ENCODE measurements at regions not wholly inside any gene's neighbourhood (a gene's known extent, or its start where the extent isn't known, plus 50 kb on each side); places are given as distances from the start of the nearest gene placed in this dataset.

DNA sequence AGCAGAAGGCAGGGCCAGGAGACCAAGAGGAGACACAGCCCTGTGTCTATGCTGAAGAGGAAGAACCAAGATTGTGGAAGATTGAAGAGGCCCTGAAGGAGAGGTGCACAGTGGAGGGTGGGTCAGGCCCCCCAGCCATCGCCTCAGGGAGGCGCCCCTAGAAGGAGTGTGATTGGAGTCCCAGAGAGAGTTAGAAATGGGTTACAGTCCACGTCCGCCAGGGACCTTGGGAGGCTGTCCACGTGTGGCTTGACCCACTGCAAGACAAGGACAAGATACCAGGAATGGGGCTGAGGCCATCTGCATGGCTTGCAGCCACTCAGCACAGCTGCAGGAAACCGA lies 375.1 kb downstream of the NPHP4 start:
- WGBS (ENCODE audit: insufficient coverage, insufficient replicate concordance, low lambda C conversion rate, missing lambda C conversion rate): 15% methylated on average over 6 of the region's 6 CpGs
- Histone ChIP-seq H3K27me3 (replicated peaks in 1 of 2; ENCODE audit: control insufficient read depth in 2 of 2, insufficient read depth in 2 of 2, low read length in 1 of 2) (no peaks in the 10 kb centered on the region; a peak in 1 of 4 replicates), H3K4me1 (ENCODE audit: control insufficient read depth, insufficient read depth, low read length) (no peaks in the 10 kb centered on the region), H3K4me3 (no peak overlapping the region), H3K36me3 (ENCODE audit: control insufficient read depth in 2 of 2, insufficient read depth in 2 of 2, low read length in 1 of 2) (no peaks in the 10 kb centered on the region), H3K27ac (ENCODE audit: control insufficient read depth, insufficient read depth) (no peak overlapping the region), H3K4me2 (ENCODE audit: control insufficient read depth, insufficient read depth) (no peak overlapping the region), H4K20me1 (ENCODE audit: control insufficient read depth, insufficient read depth) (no peaks in the 10 kb centered on the region), H3K9ac (ENCODE audit: control insufficient read depth, insufficient read depth, low read length) (no peak overlapping the region), H3K79me2 (ENCODE audit: control insufficient read depth, insufficient read depth, low read length) (no peaks in the 10 kb centered on the region), H2AFZ (ENCODE audit: control insufficient read depth, low read depth, low read length) (no peak overlapping the region), H3K9me3 (replicated peaks; ENCODE audit: control insufficient read depth, insufficient read depth, low read length) (no peaks in the 10 kb centered on the region; the same call in 2 of the 3 replicates)
- intact Hi-C loops (cut with micrococcal nuclease; ENCODE audit: unreplicated experiment): no loop called here
- no peak for FAIRE-seq
- RAD21 ChIA-PET (ENCODE audit: unreplicated experiment): no interaction called here
- in situ Hi-C loops (cut with MboI): no loop called here
- SMC1A ChIA-PET (ENCODE audit: uncharacterized antibody, unreplicated experiment): no interaction called here
- ATAC-seq: no peak
- TF ChIP-seq FOS (IDR thresholded peaks at IDR 0.05; ENCODE audit: borderline replicate concordance, extremely low read depth, insufficient read length): no peak
- TF ChIP-seq ETV6 (conservative IDR thresholded peaks at IDR 0.05 in 1 of 2, IDR thresholded peaks at IDR 0.05 in 1 of 2; ENCODE audit: borderline replicate concordance in 1 of 2, low read depth in 1 of 2): no peak
- TF ChIP-seq RFX5 (IDR thresholded peaks at IDR 0.05; ENCODE audit: low read depth, low read length): no peak
- TF ChIP-seq POLR2AphosphoS2 (IDR thresholded peaks at IDR 0.05; ENCODE audit: low read depth, low read length): no peak
- CTCF ChIA-PET: no interaction called here
- no peak for DNase-seq (ENCODE audit: low read depth, low spot score)
- POLR2A ChIA-PET: no interaction called here
- BruUV-seq (replicated peaks): no TSS peak

DNA sequence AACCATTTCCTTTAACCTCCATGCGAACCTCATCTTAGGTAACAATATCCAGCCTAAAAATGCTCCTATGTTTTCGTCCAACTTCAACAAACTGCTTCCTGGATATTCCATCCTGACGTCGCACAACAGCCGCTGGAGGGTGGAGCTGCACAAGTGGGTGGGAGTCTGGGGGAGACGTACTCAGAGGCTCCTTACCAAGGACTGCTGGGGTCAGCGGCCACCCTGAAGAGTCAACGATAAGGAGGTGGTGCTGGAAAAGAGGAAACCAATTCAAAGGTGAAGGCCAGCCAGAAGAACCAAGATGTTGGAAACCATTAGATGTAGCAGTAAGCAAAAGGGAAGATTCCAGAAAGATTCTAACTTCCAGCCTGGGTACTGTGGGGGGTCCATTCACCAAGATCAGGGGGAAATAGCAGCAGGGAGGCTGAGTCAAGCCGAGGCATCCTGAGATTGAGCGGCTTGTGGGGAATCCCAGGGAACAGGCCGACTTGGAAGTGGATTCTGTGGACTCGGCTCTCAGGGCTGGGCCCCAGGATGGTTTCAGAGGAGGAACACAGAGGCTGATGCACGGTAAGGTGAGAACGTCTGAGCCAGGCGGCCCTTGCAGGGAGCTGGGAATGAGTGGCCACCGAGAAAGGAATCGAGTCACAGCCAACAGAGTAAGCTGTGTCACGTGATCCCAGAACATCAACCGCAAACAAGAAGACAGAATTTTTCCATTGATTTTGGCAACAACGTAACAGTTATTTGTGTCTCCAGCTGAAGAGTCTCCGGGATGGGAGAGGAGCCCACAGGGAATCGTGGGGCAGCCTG lies 375.7 kb downstream of the NPHP4 start:
- 33% methylated on average over 22 of the region's 22 CpGs for WGBS (ENCODE audit: insufficient coverage, insufficient replicate concordance, low lambda C conversion rate, missing lambda C conversion rate)
- Histone ChIP-seq H3K79me2 (ENCODE audit: control insufficient read depth, insufficient read depth, low read length) (no peaks in the 10 kb centered on the region), H2AFZ (ENCODE audit: control insufficient read depth, low read depth, low read length) (no peak overlapping the region), H3K9me3 (replicated peaks; ENCODE audit: control insufficient read depth, insufficient read depth, low read length) (no peaks in the 10 kb centered on the region; the same call in 2 of the 3 replicates), H3K4me2 (ENCODE audit: control insufficient read depth, insufficient read depth) (no peak overlapping the region), H3K27ac (ENCODE audit: control insufficient read depth, insufficient read depth) (no peak overlapping the region), H3K27me3 (replicated peaks in 1 of 2; ENCODE audit: control insufficient read depth in 2 of 2, insufficient read depth in 2 of 2, low read length in 1 of 2) (no peaks in the 10 kb centered on the region; a peak in 1 of 4 replicates), H4K20me1 (ENCODE audit: control insufficient read depth, insufficient read depth) (no peaks in the 10 kb centered on the region), H3K9ac (ENCODE audit: control insufficient read depth, insufficient read depth, low read length) (no peak overlapping the region), H3K4me3 (no peak overlapping the region), H3K4me1 (ENCODE audit: control insufficient read depth, insufficient read depth, low read length) (no peaks in the 10 kb centered on the region), H3K36me3 (ENCODE audit: control insufficient read depth in 2 of 2, insufficient read depth in 2 of 2, low read length in 1 of 2) (no peaks in the 10 kb centered on the region)
- SMC1A ChIA-PET (ENCODE audit: uncharacterized antibody, unreplicated experiment): no interaction called here
- RAD21 ChIA-PET (ENCODE audit: unreplicated experiment): no interaction called here
- CTCF ChIA-PET: no interaction called here
- ATAC-seq: no peak
- in situ Hi-C loops (cut with MboI) (no loop called here), intact Hi-C loops (cut with micrococcal nuclease; ENCODE audit: unreplicated experiment) (no loop called here)
- POLR2A ChIA-PET: no interaction called here
- no peak for FAIRE-seq
- no TSS peak for BruUV-seq (replicated peaks)
- no peak for DNase-seq (ENCODE audit: low read depth, low spot score)
- TF ChIP-seq RUNX3 (IDR thresholded peaks at IDR 0.05; ENCODE audit: low read length): no peak
- no peak for TF ChIP-seq YBX1 (IDR thresholded peaks at IDR 0.05)
- TF ChIP-seq SP1 (IDR thresholded peaks at IDR 0.05; ENCODE audit: low read depth, low read length): no peak
- TF ChIP-seq NFXL1 (IDR thresholded peaks at IDR 0.05; ENCODE audit: borderline replicate concordance): no peak
- TF ChIP-seq ZNF217 (IDR thresholded peaks at IDR 0.05): no peak
- TF ChIP-seq, protein P1, sequence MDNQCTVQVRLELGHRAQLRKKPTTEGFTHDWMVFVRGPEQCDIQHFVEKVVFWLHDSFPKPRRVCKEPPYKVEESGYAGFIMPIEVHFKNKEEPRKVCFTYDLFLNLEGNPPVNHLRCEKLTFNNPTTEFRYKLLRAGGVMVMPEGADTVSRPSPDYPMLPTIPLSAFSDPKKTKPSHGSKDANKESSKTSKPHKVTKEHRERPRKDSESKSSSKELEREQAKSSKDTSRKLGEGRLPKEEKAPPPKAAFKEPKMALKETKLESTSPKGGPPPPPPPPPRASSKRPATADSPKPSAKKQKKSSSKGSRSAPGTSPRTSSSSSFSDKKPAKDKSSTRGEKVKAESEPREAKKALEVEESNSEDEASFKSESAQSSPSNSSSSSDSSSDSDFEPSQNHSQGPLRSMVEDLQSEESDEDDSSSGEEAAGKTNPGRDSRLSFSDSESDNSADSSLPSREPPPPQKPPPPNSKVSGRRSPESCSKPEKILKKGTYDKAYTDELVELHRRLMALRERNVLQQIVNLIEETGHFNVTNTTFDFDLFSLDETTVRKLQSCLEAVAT (IDR thresholded peaks at IDR 0.05): no peak
- TF ChIP-seq NR2F1 (conservative IDR thresholded peaks at IDR 0.05): no peak
- TF ChIP-seq FOS (IDR thresholded peaks at IDR 0.05; ENCODE audit: borderline replicate concordance, extremely low read depth, insufficient read length): no peak
- TF ChIP-seq CREB1 (IDR thresholded peaks at IDR 0.05; ENCODE audit: low read depth): no peak
- no peak for TF ChIP-seq ZZZ3 (IDR thresholded peaks at IDR 0.05; ENCODE audit: control insufficient read depth, insufficient read length, low read depth)
- no peak for TF ChIP-seq JUND (IDR thresholded peaks at IDR 0.05; ENCODE audit: low read depth, low read length)
